PFSK-1 (cell line): ENCODE measurements at regions not wholly inside any gene's neighbourhood (a gene's known extent, or its start where the extent isn't known, plus 50 kb on each side); places are given as distances from the start of the nearest gene placed in this dataset.

Experiments
- FOXP2 ChIP-seq: optimal IDR thresholded peaks from 2 replicates; pipeline ENCODE3; 2011; ENCODE audit warnings: borderline replicate concordance, control low read depth, inconsistent platforms; ENCODE audit not compliant: insufficient read depth; ENCODE audit errors: extremely low read length, extremely low read depth
- POLR2AphosphoS5 ChIP-seq: IDR thresholded peaks from 2 replicates; pipeline ENCODE4 v1.6.1; 2012; ENCODE audit warnings: low read depth, mild to moderate bottlenecking, control low read depth, low read length, moderate library complexity
- REST ChIP-seq, 2 experiments: IDR thresholded peaks; 2 replicates each; pipeline versions ENCODE4 v1.6.1 to v1.8.0; 2011 to 2012; ENCODE audit warnings: low read depth in 2 of 2, low read length in 2 of 2, control low read depth in 1 of 2, inconsistent platforms in 1 of 2, mild to moderate bottlenecking in 1 of 2, moderate library complexity in 1 of 2; ENCODE audit not compliant: insufficient read depth in 1 of 2
- SIN3A ChIP-seq: IDR thresholded peaks from 2 replicates; pipeline ENCODE4 v1.6.1; 2012; ENCODE audit warnings: mild to moderate bottlenecking, low read length, moderate library complexity, borderline replicate concordance; ENCODE audit not compliant: insufficient read depth
- TAF1 ChIP-seq: IDR thresholded peaks from 2 replicates; pipeline ENCODE4 v1.6.1; 2012; ENCODE audit warnings: low read length, control low read depth, borderline replicate concordance; ENCODE audit not compliant: insufficient read depth

GRCh38 chr2:187884003-187884402 is 329.8 kb upstream of the TFPI start:
- TF ChIP-seq SIN3A (no peak), TAF1 (no peak), REST (IDR thresholded peaks at IDR 0.05; ENCODE audit: insufficient read depth in 1 of 2, low read depth in 2 of 2, low read length in 2 of 2) (no peak), FOXP2 (no peak), POLR2AphosphoS5 (no peak)

- TF ChIP-seq POLR2AphosphoS5 (no peak), REST (IDR thresholded peaks at IDR 0.05; ENCODE audit: insufficient read depth in 1 of 2, low read depth in 2 of 2, low read length in 2 of 2) (no peak), FOXP2 (no peak), SIN3A (no peak), TAF1 (no peak)
These were observed 336.5 kb upstream of the TFPI start for GRCh38 chr2:187890690-187891089.

- TF ChIP-seq TAF1, result no peak
- no peak for TF ChIP-seq FOXP2
- no peak for TF ChIP-seq POLR2AphosphoS5
- TF ChIP-seq SIN3A, result no peak
- no peak for TF ChIP-seq REST (IDR thresholded peaks at IDR 0.05; ENCODE audit: insufficient read depth in 1 of 2, low read depth in 2 of 2, low read length in 2 of 2)
These were observed 345.8 kb upstream of the TFPI start for GRCh38 chr2:187900021-187900420.

- no peak for TF ChIP-seq REST (IDR thresholded peaks at IDR 0.05; ENCODE audit: insufficient read depth in 1 of 2, low read depth in 2 of 2, low read length in 2 of 2)
- TF ChIP-seq TAF1, result no peak
- TF ChIP-seq SIN3A, result no peak
- no peak for TF ChIP-seq POLR2AphosphoS5
- TF ChIP-seq FOXP2, result no peak
These were observed 351.8 kb upstream of the TFPI start for GRCh38 chr2:187906021-187906420.

GRCh38 chr2:187912950-187913349 is 358.7 kb upstream of the TFPI start:
- TF ChIP-seq TAF1 (no peak), REST (IDR thresholded peaks at IDR 0.05; ENCODE audit: insufficient read depth in 1 of 2, low read depth in 2 of 2, low read length in 2 of 2) (no peak), FOXP2 (no peak), SIN3A (no peak), POLR2AphosphoS5 (no peak)
